Sigmoid colon (tissue), 4 donors: ENCODE measurements at regions not wholly inside any gene's neighbourhood (a gene's known extent, or its start where the extent isn't known, plus 50 kb on each side); places are given as distances from the start of the nearest gene placed in this dataset.

Source experiments
- CTCF ChIP-seq, 4 experiments: fragments of 450-650 bp in 3 of 4; fragments of 200-600 bp in 1 of 4; IDR thresholded peaks; one replicate each; pipeline ENCODE4 v1.5.1; 2016 to 2019; ENCODE audit warnings: antibody characterized with exemption in 4 of 4, mild to moderate bottlenecking in 3 of 4, moderate library complexity in 2 of 4
- POLR2A ChIP-seq, 2 donors: fragments of 450-650 bp; IDR thresholded peaks; one replicate each; pipeline ENCODE4 v1.6.1; 2016; ENCODE audit warnings: antibody characterized with exemption in 2 of 2, mild to moderate bottlenecking in 2 of 2, moderate library complexity in 2 of 2
- POLR2AphosphoS5 ChIP-seq, 4 donors: sonication (generic); formaldehyde crosslinking; IDR thresholded peaks; one replicate each; pipeline ENCODE4 v1.6.1; 2017; ENCODE audit warnings: antibody characterized with exemption in 4 of 4

- TF ChIP-seq POLR2A (IDR thresholded peaks at IDR 0.05) (no peak), CTCF (IDR thresholded peaks at IDR 0.05) (no peak), POLR2AphosphoS5 (IDR thresholded peaks at IDR 0.05) (no peak)
Observed at GRCh38 chr2:139156730-139157129, 376.5 kb upstream of the NXPH2 start.
